Activated CD8-positive, alpha-beta T cell treated with anti-CD3 and anti-CD28 coated beads for 36 hours (primary cell): ENCODE measurements at regions not wholly inside any gene's neighbourhood (a gene's known extent, or its start where the extent isn't known, plus 50 kb on each side); places are given as distances from the start of the nearest gene placed in this dataset.

Experiments used
- ATAC-seq: fragments of 200-7000 bp; cut with Tn5 transposase; one replicate; pipeline ENCODE4 v1.10.0; 2021; ENCODE audit warnings: mild to moderate bottlenecking, moderate library complexity
- CTCF ChIA-PET: fragments of 350-600 bp; sonication (Branson Sonifier 250); formaldehyde crosslinking; loops from one replicate; lab custom pipeline; 2021; ENCODE audit warnings: antibody characterized with exemption; lab: Charles Lee
- POLR2A ChIA-PET: fragments of 350-600 bp; sonication (Branson Sonifier 250); formaldehyde crosslinking; loops from one replicate; lab custom pipeline; 2021; ENCODE audit warnings: antibody characterized with exemption; lab: Charles Lee
- DNase-seq: peaks from one replicate; pipeline ENCODE4 v3.0.0-alpha.2; 2020
- H3K27ac Mint-ChIP-seq: one replicate; pipeline ENCODE4 v1.8.0; 2021; ENCODE audit warnings: mild to moderate bottlenecking, mixed read lengths
- H3K27me3 Mint-ChIP-seq: one replicate; pipeline ENCODE4 v1.8.0; 2021; ENCODE audit warnings: mixed read lengths
- H3K36me3 Mint-ChIP-seq: one replicate; pipeline ENCODE4 v1.8.0; 2021; ENCODE audit warnings: low read depth, mixed read lengths
- H3K4me1 Mint-ChIP-seq: one replicate; pipeline ENCODE4 v1.8.0; 2021; ENCODE audit warnings: low read depth, mixed read lengths
- H3K4me3 Mint-ChIP-seq: one replicate; pipeline ENCODE4 v1.8.0; 2021; ENCODE audit warnings: mild to moderate bottlenecking, moderate library complexity, mixed read lengths
- H3K9me3 Mint-ChIP-seq: one replicate; pipeline ENCODE4 v1.8.0; 2021; ENCODE audit warnings: mixed read lengths
- CTCF ChIP-seq: fragments of 200-600 bp; IDR thresholded peaks from one replicate; pipeline ENCODE4 v1.8.0; 2022; ENCODE audit warnings: antibody characterized with exemption, mild to moderate bottlenecking
- intact Hi-C: fragments of 100-400 bp; cut with micrococcal nuclease; formaldehyde crosslinking; loops from one replicate; pipeline ENCODE4 v1.10.0; 2022

- Mint-ChIP-seq H3K27me3 (peaks cover 2% of the 10 kb centered on the region), H3K36me3 (no peaks in the 10 kb centered on the region), H3K9me3 (no peaks in the 10 kb centered on the region), H3K4me1 (no peaks in the 10 kb centered on the region), H3K4me3 (no peak overlapping the region), H3K27ac (no peak overlapping the region)
- ChIA-PET CTCF (no interaction called here), POLR2A (no interaction called here)
- TF ChIP-seq CTCF: no peak
- no peak for DNase-seq
- ATAC-seq: no peak
- intact Hi-C loops: no loop called here
These were observed 318.1 kb upstream of the HS6ST1 start for GRCh38 chr2:128636802-128637147.

- Mint-ChIP-seq H3K4me1 (no peaks in the 10 kb centered on the region), H3K9me3 (no peaks in the 10 kb centered on the region), H3K27ac (no peak overlapping the region), H3K4me3 (no peak overlapping the region), H3K27me3 (peaks cover 2% of the 10 kb centered on the region), H3K36me3 (no peaks in the 10 kb centered on the region)
- ChIA-PET CTCF (no interaction called here), POLR2A (no interaction called here)
- no peak for TF ChIP-seq CTCF
- intact Hi-C loops: no loop called here
- no peak for ATAC-seq
- DNase-seq: no peak
These were observed 318.9 kb upstream of the HS6ST1 start for GRCh38 chr2:128637481-128638155.

DNA sequence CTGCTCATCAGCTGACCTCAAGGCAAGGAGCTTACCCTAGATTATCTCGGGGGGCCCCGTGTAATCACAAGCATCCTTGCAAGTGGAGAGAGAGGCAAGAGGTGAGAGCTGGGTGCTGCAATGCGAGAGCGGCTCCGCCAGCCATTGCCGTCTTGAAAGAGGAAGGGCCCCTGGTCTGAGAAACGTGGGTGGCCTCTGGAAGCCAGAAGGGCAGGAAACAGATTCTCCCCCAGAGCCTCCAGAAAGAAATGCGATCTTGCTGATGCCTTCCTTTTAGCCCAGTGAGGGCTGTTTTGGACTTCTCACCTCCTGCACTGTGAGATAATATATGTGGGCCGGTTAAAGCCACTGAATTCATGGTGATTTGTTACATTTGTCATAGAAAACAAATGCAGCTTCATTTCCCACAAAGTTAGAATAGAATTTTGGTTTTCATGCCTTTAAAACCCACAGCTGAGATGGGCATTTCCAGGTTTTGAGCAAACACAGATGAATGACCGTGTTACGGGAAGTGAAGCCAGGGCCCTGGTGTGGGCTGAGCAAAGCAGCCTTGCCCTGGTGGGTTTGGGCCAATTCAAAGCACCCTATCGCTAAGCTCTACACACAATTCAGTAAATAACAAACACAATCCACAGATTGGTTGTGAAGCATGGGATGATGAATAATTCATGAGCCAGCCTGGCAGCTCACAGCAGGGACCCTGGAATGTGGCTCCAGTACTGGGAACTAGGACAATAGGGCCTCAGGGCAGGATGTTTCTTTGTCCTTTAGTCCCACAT, 319.9 kb upstream of the HS6ST1 start:
- Mint-ChIP-seq H3K4me1 (no peaks in the 10 kb centered on the region), H3K27ac (no peak overlapping the region), H3K27me3 (peaks cover 2% of the 10 kb centered on the region), H3K9me3 (no peaks in the 10 kb centered on the region), H3K4me3 (no peak overlapping the region), H3K36me3 (no peaks in the 10 kb centered on the region)
- intact Hi-C loops: no loop called here
- no peak for ATAC-seq
- POLR2A ChIA-PET: no interaction called here
- no peak for DNase-seq
- CTCF ChIA-PET: no interaction called here
- TF ChIP-seq CTCF: no peak

DNA sequence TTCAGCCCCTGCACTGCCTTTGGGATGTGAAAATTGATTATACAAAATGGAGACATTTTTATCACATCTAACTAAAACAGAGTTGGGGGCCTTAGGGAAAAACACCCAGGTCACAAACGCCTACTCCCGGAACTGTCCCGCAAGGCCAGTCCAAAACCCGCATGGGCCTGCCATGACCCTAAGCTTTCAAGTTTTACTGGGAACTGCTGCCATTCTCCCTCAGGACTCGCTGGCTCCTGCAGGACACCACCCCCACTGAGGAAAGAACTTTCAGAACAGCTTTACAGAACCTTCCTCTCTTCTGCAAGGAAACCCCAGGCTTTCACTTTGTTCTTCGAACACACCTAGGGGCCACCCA, 320.4 kb upstream of the HS6ST1 start:
- intact Hi-C loops: no loop called here
- H3K4me3 Mint-ChIP-seq: no peak overlapping the region
- H3K27me3 Mint-ChIP-seq: peaks cover 2% of the 10 kb centered on the region
- DNase-seq (no peak), ATAC-seq (no peak)
- H3K27ac Mint-ChIP-seq: no peak overlapping the region
- H3K4me1 Mint-ChIP-seq: no peaks in the 10 kb centered on the region
- no peaks in the 10 kb centered on the region for H3K9me3 Mint-ChIP-seq
- CTCF ChIA-PET: no interaction called here
- no peaks in the 10 kb centered on the region for H3K36me3 Mint-ChIP-seq
- POLR2A ChIA-PET: no interaction called here
- no peak for TF ChIP-seq CTCF

DNA sequence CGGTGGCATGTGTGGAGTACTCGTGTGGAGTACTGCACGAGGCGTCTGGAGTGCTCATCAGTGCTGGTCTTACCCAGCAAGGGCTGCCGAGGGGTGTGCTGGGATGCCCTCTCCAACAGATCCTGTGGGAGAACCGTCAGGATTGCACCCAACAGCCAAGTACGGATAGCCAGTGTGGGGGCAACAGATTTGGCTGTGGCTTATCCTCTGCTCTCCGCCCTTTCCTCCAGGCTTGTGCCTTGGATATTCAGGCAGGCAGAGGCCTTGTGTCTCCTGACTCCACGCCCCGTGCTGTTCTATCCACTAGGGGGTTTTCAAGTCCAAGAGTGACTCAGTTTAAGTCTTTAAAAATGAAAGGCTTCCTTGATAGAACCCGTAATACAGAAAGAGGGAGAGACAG, 321.0 kb upstream of the HS6ST1 start:
- no peaks in the 10 kb centered on the region for H3K36me3 Mint-ChIP-seq
- CTCF ChIA-PET: no interaction called here
- intact Hi-C loops: no loop called here
- POLR2A ChIA-PET: no interaction called here
- H3K4me3 Mint-ChIP-seq: no peak overlapping the region
- no peaks in the 10 kb centered on the region for H3K4me1 Mint-ChIP-seq
- ATAC-seq (no peak), DNase-seq (no peak)
- TF ChIP-seq CTCF: no peak
- no peaks in the 10 kb centered on the region for H3K9me3 Mint-ChIP-seq
- H3K27me3 Mint-ChIP-seq: peaks cover 2% of the 10 kb centered on the region
- H3K27ac Mint-ChIP-seq: no peak overlapping the region
